GM21723 (cell line): ENCODE measurements at regions not wholly inside any gene's neighbourhood (a gene's known extent, or its start where the extent isn't known, plus 50 kb on each side); places are given as distances from the start of the nearest gene placed in this dataset.
"Not testable (repeated sequence)": the region's sequence is repeated elsewhere in the genome, so short reads cannot be mapped to it uniquely, and the experiment has no call there.

Experiments used
- ATAC-seq: cut with Tn5 transposase; IDR thresholded peaks from one replicate; pipeline ENCODE4 v1.9.1; 2021; ENCODE audit warnings: mild to moderate bottlenecking, moderate library complexity; ENCODE audit not compliant: unreplicated experiment

GRCh38 chr6:22132656-22133055 is 164.2 kb downstream of the PRL start:
- no peak for ATAC-seq

- ATAC-seq, result no peak
These were observed 163.5 kb downstream of the PRL start for GRCh38 chr6:22133357-22133756.

- no peak for ATAC-seq
These were observed 162.5 kb downstream of the PRL start for GRCh38 chr6:22134308-22134707.

- ATAC-seq, result no peak
These were observed 161.4 kb downstream of the PRL start for GRCh38 chr6:22135395-22135794.

GRCh38 chr6:22140736-22141135 is 156.1 kb downstream of the PRL start:
- not testable (repeated sequence) for ATAC-seq

GRCh38 chr6:22141241-22141745 is 155.5 kb downstream of the PRL start:
- ATAC-seq, result no peak

- no peak for ATAC-seq
These were observed 154.0 kb downstream of the PRL start for GRCh38 chr6:22142856-22143255.

GRCh38 chr6:22145376-22145775 is 151.5 kb downstream of the PRL start:
- no peak for ATAC-seq

- ATAC-seq, result no peak
These were observed 150.8 kb downstream of the PRL start for GRCh38 chr6:22145823-22146677.

GRCh38 chr6:22146678-22146930 is 150.2 kb downstream of the PRL start:
- ATAC-seq, result no peak

- ATAC-seq, result no peak
These were observed 149.7 kb downstream of the PRL start for GRCh38 chr6:22146931-22147701.

- no peak for ATAC-seq
These were observed 148.7 kb downstream of the PRL start for GRCh38 chr6:22147921-22148776.

- ATAC-seq, result no peak
These were observed 147.7 kb downstream of the PRL start for GRCh38 chr6:22149096-22149495.

- no peak for ATAC-seq
These were observed 147.1 kb downstream of the PRL start for GRCh38 chr6:22149501-22150367.

GRCh38 chr6:22150368-22151035 is 146.3 kb downstream of the PRL start:
- no peak for ATAC-seq

GRCh38 chr6:22151892-22152291 is 144.9 kb downstream of the PRL start:
- no peak for ATAC-seq

GRCh38 chr6:22152841-22153240 is 144.0 kb downstream of the PRL start:
- ATAC-seq, result no peak

- no peak for ATAC-seq
These were observed 143.3 kb downstream of the PRL start for GRCh38 chr6:22153384-22154158.

GRCh38 chr6:22155551-22155950 is 141.3 kb downstream of the PRL start:
- ATAC-seq, result no peak
